SK-N-SH treated with all-trans-retinoic acid at 6 μM for 48 hours (cell line): ENCODE measurements at regions not wholly inside any gene's neighbourhood (a gene's known extent, or its start where the extent isn't known, plus 50 kb on each side); places are given as distances from the start of the nearest gene placed in this dataset.
A peak's percentile ranks its signal among the peaks of the same experiment; 100 is the strongest.

Source experiments
- ATAC-seq: fragments of 200-7000 bp; cut with Tn5 transposase; 3 replicates; pipeline ENCODE4 v1.9.1; 2020; ENCODE audit warnings: mild to moderate bottlenecking, moderate library complexity
- ARNTL ChIP-seq: fragments of 450-650 bp; formaldehyde crosslinking; IDR thresholded peaks from 2 replicates; pipeline ENCODE4 v1.5.0; 2020; ENCODE audit warnings: low read depth, mild to moderate bottlenecking, moderate library complexity, borderline replicate concordance
- BACH2 ChIP-seq: fragments of 250-450 bp; sonication (Bioruptor Pico); IDR thresholded peaks from 2 replicates; pipeline ENCODE4 v1.9.0; 2021; ENCODE audit warnings: mild to moderate bottlenecking, borderline replicate concordance
- CREB5 ChIP-seq: fragments of 250-450 bp; sonication (Bioruptor Pico); IDR thresholded peaks from 2 replicates; pipeline ENCODE4 v1.5.1; 2020; ENCODE audit warnings: low read depth, mild to moderate bottlenecking, moderate library complexity
- CSDC2 ChIP-seq: fragments of 250-450 bp; sonication (Bioruptor Pico); IDR thresholded peaks from 2 replicates; pipeline ENCODE4 v1.5.0; 2020; ENCODE audit warnings: mild to moderate bottlenecking, moderate library complexity
- CSRNP3 ChIP-seq: fragments of 250-450 bp; sonication (Bioruptor Pico); IDR thresholded peaks from 2 replicates; pipeline ENCODE4 v1.5.1; 2021; ENCODE audit warnings: mild to moderate bottlenecking, moderate library complexity
- ESRRG ChIP-seq: fragments of 250-450 bp; sonication (Bioruptor Pico); IDR thresholded peaks from 2 replicates; pipeline ENCODE4 v1.6.1; 2021; ENCODE audit warnings: mild to moderate bottlenecking
- GLIS3 ChIP-seq: fragments of 250-450 bp; sonication (Bioruptor Pico); IDR thresholded peaks from 2 replicates; pipeline ENCODE4 v1.5.0; 2020; ENCODE audit warnings: mild to moderate bottlenecking, moderate library complexity
- ISL1 ChIP-seq: fragments of 250-450 bp; sonication (Bioruptor Pico); IDR thresholded peaks from 2 replicates; pipeline ENCODE4 v2.1.2; 2022; ENCODE audit warnings: mild to moderate bottlenecking, moderate library complexity
- OSR1 ChIP-seq: fragments of 250-450 bp; sonication (Bioruptor Pico); IDR thresholded peaks from 2 replicates; pipeline ENCODE4 v1.8.0; 2022; ENCODE audit warnings: moderate library complexity, mild to moderate bottlenecking, inconsistent platforms
- PATZ1 ChIP-seq: fragments of 250-450 bp; sonication (Bioruptor Pico); IDR thresholded peaks from 2 replicates; pipeline ENCODE4 v1.8.0; 2020; ENCODE audit warnings: mild to moderate bottlenecking, moderate library complexity, borderline replicate concordance
- POU6F1 ChIP-seq: fragments of 250-450 bp; sonication (Bioruptor Pico); IDR thresholded peaks from 2 replicates; pipeline ENCODE4 v1.8.0; 2021; ENCODE audit warnings: low read depth, mild to moderate bottlenecking, moderate library complexity, borderline replicate concordance
- PPARA ChIP-seq: fragments of 250-450 bp; sonication (Bioruptor Pico); IDR thresholded peaks from 2 replicates; pipeline ENCODE4 v1.5.0; 2020; ENCODE audit warnings: mild to moderate bottlenecking, borderline replicate concordance
- SNAI2 ChIP-seq: fragments of 250-450 bp; sonication (Bioruptor Pico); IDR thresholded peaks from 2 replicates; pipeline ENCODE4 v1.5.0; 2020; ENCODE audit warnings: mild to moderate bottlenecking, moderate library complexity
- TCF4 ChIP-seq: fragments of 250-450 bp; sonication (Bioruptor Pico); IDR thresholded peaks from 2 replicates; pipeline ENCODE4 v1.8.0; 2021; ENCODE audit warnings: mild to moderate bottlenecking, moderate library complexity, borderline replicate concordance
- TOX ChIP-seq: fragments of 250-450 bp; sonication (Bioruptor Pico); IDR thresholded peaks from 2 replicates; pipeline ENCODE4 v1.8.0; 2021; ENCODE audit warnings: mild to moderate bottlenecking, moderate library complexity, borderline replicate concordance
- ZC3H10 ChIP-seq: fragments of 250-450 bp; sonication (Bioruptor Pico); IDR thresholded peaks from 2 replicates; pipeline ENCODE4 v1.5.1; 2021; ENCODE audit warnings: mild to moderate bottlenecking, moderate library complexity
- ZNF565 ChIP-seq: fragments of 450-650 bp; formaldehyde crosslinking; conservative IDR thresholded peaks from 2 replicates; pipeline ENCODE4 v1.5.0; 2020; ENCODE audit warnings: low read depth, mild to moderate bottlenecking, moderate library complexity
- ZNF70 ChIP-seq: fragments of 450-650 bp; formaldehyde crosslinking; IDR thresholded peaks from 2 replicates; pipeline ENCODE4 v1.5.0; 2020; ENCODE audit warnings: mild to moderate bottlenecking, moderate library complexity
- ZNF8 ChIP-seq: fragments of 450-650 bp; formaldehyde crosslinking; IDR thresholded peaks from 2 replicates; pipeline ENCODE4 v1.5.0; 2020; ENCODE audit warnings: mild to moderate bottlenecking, moderate library complexity

GRCh38 chr3:147903026-147903425 is 493.9 kb downstream of the ZIC1 start:
- ATAC-seq: no peak

GRCh38 chr3:147904421-147904820 is 495.3 kb downstream of the ZIC1 start:
- TF ChIP-seq OSR1 (no peak), POU6F1 (no peak), CREB5 (CRISPR knock-in tag) (no peak), SNAI2 (CRISPR knock-in tag) (no peak), TOX (CRISPR knock-in tag) (no peak), PATZ1 (CRISPR knock-in tag) (no peak), PPARA (no peak), BACH2 (CRISPR knock-in tag) (no peak), ZNF8 (CRISPR knock-in tag) (no peak), ISL1 (no peak)
- no peak for ATAC-seq

More at GRCh38 chr3:147903026-147903425, 493.9 kb downstream of the ZIC1 start:
- TF ChIP-seq ZC3H10 (CRISPR knock-in tag) (no peak), ZNF70 (no peak), PATZ1 (CRISPR knock-in tag) (no peak), POU6F1 (no peak), SNAI2 (CRISPR knock-in tag) (no peak), ISL1 (no peak), ESRRG (no peak), CSRNP3 (CRISPR knock-in tag) (no peak), ARNTL (CRISPR knock-in tag) (no peak), GLIS3 (CRISPR knock-in tag) (no peak), ZNF8 (CRISPR knock-in tag) (no peak), ZNF565 (CRISPR knock-in tag) (no peak), TOX (CRISPR knock-in tag) (no peak), TCF4 (CRISPR knock-in tag) (no peak), CSDC2 (CRISPR knock-in tag) (no peak), CREB5 (CRISPR knock-in tag) (no peak)

- TF ChIP-seq SNAI2 (CRISPR knock-in tag) (no peak), OSR1 (no peak), ZNF70 (no peak), BACH2 (CRISPR knock-in tag) (no peak), CSDC2 (CRISPR knock-in tag) (no peak), PATZ1 (CRISPR knock-in tag) (no peak)
- TF ChIP-seq, all 23 proteins: peak for 0
- ATAC-seq: peak; percentile 44; the same call in 2 of the 3 replicates
Observed at GRCh38 chr3:147906285-147906684, 497.1 kb downstream of the ZIC1 start.
